ENCODE measurements at regions not wholly inside any gene's neighbourhood (a gene's known extent, or its start where the extent isn't known, plus 50 kb on each side); places are given as distances from the start of the nearest gene placed in this dataset.
A peak's percentile ranks its signal among the peaks of the same experiment; 100 is the strongest.
"Not testable (repeated sequence)": the region's sequence is repeated elsewhere in the genome, so short reads cannot be mapped to it uniquely, and the experiment has no call there.

DNA sequence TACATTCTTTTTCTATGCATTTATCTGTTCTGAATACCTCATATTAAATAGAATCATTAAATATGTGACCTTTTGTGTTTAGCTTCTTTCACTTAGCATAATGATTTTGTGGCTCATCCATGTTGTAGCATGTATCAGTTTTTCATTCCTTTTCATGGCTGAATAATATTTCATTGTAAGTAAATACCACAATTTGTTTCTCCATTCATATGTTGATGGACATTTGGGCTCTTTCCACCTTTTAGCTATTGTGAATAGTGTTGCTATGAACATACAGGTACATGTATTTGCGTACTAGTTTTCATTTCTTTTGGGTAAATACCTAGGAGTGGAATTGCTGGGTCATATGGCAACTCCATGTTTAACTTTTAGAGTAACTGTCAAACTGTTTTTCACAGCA, 85.1 kb downstream of the GNL3L start:
- ATAC-seq (no peak), DNase-seq (no peak)
- CTCF ChIA-PET: no interaction called here
- Mint-ChIP-seq H3K36me3 (peaks cover 28% of the 10 kb centered on the region), H3K4me1 (no peaks in the 10 kb centered on the region), H3K27me3 (no peaks in the 10 kb centered on the region), H3K4me3 (no peak overlapping the region), H3K27ac (no peak overlapping the region), H3K9me3 (ENCODE audit: low read depth) (peaks cover 2% of the 10 kb centered on the region)

DNA sequence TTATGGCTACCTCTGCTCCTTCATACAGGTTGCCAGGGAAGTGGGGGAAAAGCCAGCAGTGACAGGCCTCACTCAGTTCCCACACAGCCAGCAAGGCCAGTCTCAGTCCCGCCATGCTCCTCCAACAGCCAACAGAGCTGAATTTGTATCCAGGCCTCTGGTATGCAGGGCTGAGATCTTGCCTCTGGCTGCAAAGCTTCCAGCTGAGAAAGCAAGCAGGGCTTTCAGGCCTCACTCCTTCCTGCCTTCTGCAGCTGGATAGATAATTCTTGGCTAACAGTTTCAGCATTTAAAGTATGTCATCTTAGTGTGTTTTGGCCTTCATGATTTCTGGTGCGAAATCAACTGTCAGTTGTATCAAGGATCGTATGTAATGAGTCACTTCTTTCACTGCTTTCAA, 103.6 kb downstream of the GNL3L start:
- DNase-seq (no peak), ATAC-seq (no peak)
- H3K27ac Mint-ChIP-seq: no peak overlapping the region
- peaks cover under 1% of the 10 kb centered on the region for H3K4me1 Mint-ChIP-seq
- no peak overlapping the region for H3K4me3 Mint-ChIP-seq
- H3K27me3 Mint-ChIP-seq: no peaks in the 10 kb centered on the region
- H3K9me3 Mint-ChIP-seq (ENCODE audit: low read depth): peaks cover 4% of the 10 kb centered on the region
- H3K36me3 Mint-ChIP-seq: peaks cover 7% of the 10 kb centered on the region
- CTCF ChIA-PET: no interaction called here

DNA sequence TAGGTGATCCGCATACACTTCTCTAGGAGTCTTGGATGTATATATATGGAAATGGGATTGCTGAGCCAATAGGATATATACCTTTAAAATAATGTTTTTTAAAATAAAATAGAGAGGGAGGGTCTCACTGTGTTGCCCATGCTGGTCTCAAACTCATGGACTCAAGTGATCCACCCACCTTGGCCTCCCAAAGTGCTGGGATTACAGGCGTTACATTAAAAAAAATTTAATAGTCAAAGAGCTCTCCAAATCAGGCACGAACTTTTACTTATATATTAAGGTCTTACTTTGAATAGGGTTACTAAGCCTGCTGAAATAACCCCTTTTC, 109.0 kb downstream of the GNL3L start:
- Mint-ChIP-seq H3K27me3 (no peaks in the 10 kb centered on the region), H3K4me1 (peaks cover 7% of the 10 kb centered on the region), H3K36me3 (peaks cover 10% of the 10 kb centered on the region), H3K27ac (peak overlapping the region; percentile 99), H3K9me3 (ENCODE audit: low read depth) (peaks cover 4% of the 10 kb centered on the region), H3K4me3 (peak overlapping the region; percentile 81)
- DNase-seq (no peak), ATAC-seq (no peak)
- CTCF ChIA-PET: interaction anchor here (0.8 to 1.8 kb wide), 5 partner anchors 110 to 361 kb away, joined by 3 to 5 read pairs (median 3); partner anchors contain the start of gene APEX2

- Mint-ChIP-seq H3K36me3 (peaks cover 10% of the 10 kb centered on the region), H3K9me3 (ENCODE audit: low read depth) (peaks cover 4% of the 10 kb centered on the region), H3K4me3 (peak overlapping the region; percentile 81), H3K27ac (peak overlapping the region; percentile 99), H3K27me3 (no peaks in the 10 kb centered on the region), H3K4me1 (peaks cover 7% of the 10 kb centered on the region)
- CTCF ChIA-PET: interaction anchor here (0.8 to 1.8 kb wide), 5 partner anchors 110 to 361 kb away, joined by 3 to 5 read pairs (median 3); partner anchors contain the start of gene APEX2
- DNase-seq (peak; percentile 97), ATAC-seq (peak; percentile 96)
These were observed 109.5 kb downstream of the GNL3L start for GRCh38 chrX:54639346-54640102.

GRCh38 chrX:54640103-54640690, 110.2 kb downstream of the GNL3L start:
- no peaks in the 10 kb centered on the region for H3K27me3 Mint-ChIP-seq
- H3K27ac Mint-ChIP-seq: peak overlapping the region; percentile 99
- ATAC-seq (no peak), DNase-seq (no peak)
- peaks cover 4% of the 10 kb centered on the region for H3K9me3 Mint-ChIP-seq (ENCODE audit: low read depth)
- H3K4me3 Mint-ChIP-seq: peak overlapping the region; percentile 81
- peaks cover 7% of the 10 kb centered on the region for H3K4me1 Mint-ChIP-seq
- CTCF ChIA-PET: interaction anchor here (0.8 to 1.8 kb wide), 4 partner anchors 111 to 360 kb away, joined by 3 to 5 read pairs (median 4); partner anchors contain the start of gene APEX2
- peaks cover 7% of the 10 kb centered on the region for H3K36me3 Mint-ChIP-seq

DNA sequence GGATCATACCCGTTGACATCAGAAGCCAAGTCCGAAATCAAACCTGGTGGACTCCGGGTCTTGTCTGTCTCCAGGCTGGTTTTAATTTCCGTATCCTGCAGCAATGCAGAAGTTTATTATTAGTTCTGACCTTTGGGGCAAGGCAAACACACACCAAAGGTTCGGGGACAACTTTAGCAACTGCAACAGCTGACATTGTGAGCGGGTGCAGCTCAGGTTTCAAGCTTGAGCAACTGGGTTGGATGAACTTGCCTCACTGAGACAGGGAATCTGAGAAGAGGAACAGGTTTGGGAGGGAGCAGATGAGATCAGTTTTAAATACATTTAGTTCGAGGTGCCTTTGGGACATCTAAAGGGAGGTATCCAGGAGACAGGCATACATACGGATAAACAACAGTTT, 110.7 kb downstream of the GNL3L start:
- Mint-ChIP-seq H3K4me3 (no peak overlapping the region), H3K4me1 (peaks cover 7% of the 10 kb centered on the region), H3K27ac (peak overlapping the region; percentile 99), H3K9me3 (ENCODE audit: low read depth) (peaks cover 2% of the 10 kb centered on the region), H3K36me3 (peaks cover 7% of the 10 kb centered on the region), H3K27me3 (no peaks in the 10 kb centered on the region)
- CTCF ChIA-PET: interaction anchor here (1.8 kb wide), 1 partner anchor 111 kb away, joined by 5 read pairs; no protein-coding TSS in a partner anchor
- DNase-seq: no peak
- ATAC-seq: no peak

- Mint-ChIP-seq H3K4me3 (no peak overlapping the region), H3K36me3 (peaks cover 6% of the 10 kb centered on the region), H3K9me3 (ENCODE audit: low read depth) (no peaks in the 10 kb centered on the region), H3K4me1 (peaks cover 7% of the 10 kb centered on the region), H3K27ac (no peak overlapping the region), H3K27me3 (no peaks in the 10 kb centered on the region)
- CTCF ChIA-PET: no interaction called here
- ATAC-seq: no peak
- no peak for DNase-seq
These were observed 111.5 kb downstream of the GNL3L start for GRCh38 chrX:54641530-54641929.

DNA sequence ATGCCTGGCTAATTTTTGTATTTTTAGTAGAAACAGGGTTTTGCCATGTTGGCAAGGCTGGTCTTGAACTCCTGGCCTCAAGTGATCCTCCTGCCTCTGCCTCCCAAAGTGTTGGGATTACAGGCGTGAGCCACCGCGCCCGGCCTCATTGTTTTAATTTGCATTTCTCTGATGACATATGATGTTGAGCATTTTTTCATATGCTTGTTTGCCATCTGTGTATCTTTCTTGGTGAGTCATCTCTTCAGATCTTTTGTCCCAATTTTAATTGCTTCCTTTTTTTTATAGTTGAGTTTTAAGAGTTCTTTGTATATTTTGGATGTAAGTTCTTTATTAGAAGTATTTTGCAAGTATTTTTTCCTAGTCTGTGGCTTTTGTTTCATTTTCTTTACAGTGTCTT, 117.6 kb downstream of the GNL3L start:
- H3K4me3 Mint-ChIP-seq; H3K27ac Mint-ChIP-seq; H3K36me3 Mint-ChIP-seq; DNase-seq; H3K27me3 Mint-ChIP-seq; H3K4me1 Mint-ChIP-seq; CTCF ChIA-PET; ATAC-seq; H3K9me3 Mint-ChIP-seq (ENCODE audit: low read depth): not testable (repeated sequence)

- ATAC-seq (no peak), DNase-seq (no peak)
- H3K36me3 Mint-ChIP-seq: no peaks in the 10 kb centered on the region
- peaks cover under 1% of the 10 kb centered on the region for H3K27me3 Mint-ChIP-seq
- no peak overlapping the region for H3K27ac Mint-ChIP-seq
- H3K4me3 Mint-ChIP-seq: no peak overlapping the region
- H3K4me1 Mint-ChIP-seq: no peaks in the 10 kb centered on the region
- CTCF ChIA-PET: no interaction called here
- peaks cover 2% of the 10 kb centered on the region for H3K9me3 Mint-ChIP-seq (ENCODE audit: low read depth)
These were observed 129.5 kb downstream of the GNL3L start for GRCh38 chrX:54659547-54659946.

- Mint-ChIP-seq H3K4me3 (no peak overlapping the region), H3K9me3 (ENCODE audit: low read depth) (no peaks in the 10 kb centered on the region), H3K27me3 (peaks cover 4% of the 10 kb centered on the region), H3K4me1 (no peaks in the 10 kb centered on the region), H3K36me3 (no peaks in the 10 kb centered on the region), H3K27ac (no peak overlapping the region)
- DNase-seq (no peak), ATAC-seq (no peak)
- CTCF ChIA-PET: no interaction called here
These were observed 122.3 kb downstream of the ITIH6 start for GRCh38 chrX:54675762-54676161.

DNA sequence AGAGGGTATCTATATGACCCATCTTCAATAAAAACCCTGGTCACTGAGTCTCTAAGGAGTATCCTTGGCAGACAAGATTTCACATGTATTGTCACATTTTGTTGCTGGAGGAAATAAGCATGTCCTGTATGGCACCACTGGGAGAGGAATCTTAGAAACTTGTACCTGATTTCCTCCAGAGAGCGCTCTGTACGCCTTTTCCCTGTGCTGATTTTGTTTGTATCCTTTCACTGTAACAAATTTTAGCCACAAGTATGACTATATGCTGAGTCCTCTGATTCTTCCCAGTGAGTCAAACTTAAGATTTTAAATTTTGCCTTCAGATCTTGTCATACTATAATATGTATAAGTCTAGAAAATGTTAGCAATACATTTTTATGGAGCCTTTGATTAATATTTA, 102.8 kb downstream of the ITIH6 start:
- no peaks in the 10 kb centered on the region for H3K4me1 Mint-ChIP-seq
- CTCF ChIA-PET: no interaction called here
- no peak overlapping the region for H3K4me3 Mint-ChIP-seq
- DNase-seq (no peak), ATAC-seq (no peak)
- no peak overlapping the region for H3K27ac Mint-ChIP-seq
- no peaks in the 10 kb centered on the region for H3K9me3 Mint-ChIP-seq (ENCODE audit: low read depth)
- no peaks in the 10 kb centered on the region for H3K36me3 Mint-ChIP-seq
- peaks cover 3% of the 10 kb centered on the region for H3K27me3 Mint-ChIP-seq

DNA sequence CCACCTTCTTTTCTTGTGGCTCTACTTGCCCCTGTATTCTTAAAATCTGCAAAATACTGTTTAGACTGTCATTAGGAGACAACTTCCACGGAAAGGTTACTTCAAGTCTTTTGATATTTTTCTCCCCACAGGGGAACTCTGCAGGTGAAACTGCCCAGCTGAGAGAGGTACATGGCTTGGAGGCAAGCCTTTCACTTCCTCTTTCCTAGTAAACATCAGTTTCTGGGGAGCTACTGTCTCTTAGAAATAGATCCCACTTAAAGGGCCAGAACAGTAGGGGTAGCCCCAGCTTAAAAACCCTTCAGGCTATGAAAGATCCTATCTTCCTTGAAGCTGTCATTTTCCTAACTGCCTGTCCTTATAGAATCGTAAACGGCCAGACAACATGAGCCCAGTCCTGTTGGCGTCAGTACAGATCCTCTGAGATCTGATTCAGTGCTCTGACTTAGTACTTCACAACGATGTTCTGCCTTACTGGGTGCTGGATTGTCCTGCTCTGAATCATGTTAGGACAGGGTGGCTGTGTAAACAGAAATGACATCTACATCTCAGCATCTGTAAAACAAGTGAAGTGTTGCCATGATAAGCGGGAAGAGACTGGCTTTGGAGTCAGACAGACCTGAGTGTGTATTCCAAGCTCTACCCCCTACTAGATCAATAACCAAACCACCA, 102.1 kb downstream of the ITIH6 start:
- no peak overlapping the region for H3K4me3 Mint-ChIP-seq
- H3K27me3 Mint-ChIP-seq: peaks cover 7% of the 10 kb centered on the region
- H3K4me1 Mint-ChIP-seq: no peaks in the 10 kb centered on the region
- CTCF ChIA-PET: no interaction called here
- no peaks in the 10 kb centered on the region for H3K36me3 Mint-ChIP-seq
- ATAC-seq (no peak), DNase-seq (no peak)
- H3K9me3 Mint-ChIP-seq (ENCODE audit: low read depth): no peaks in the 10 kb centered on the region
- no peak overlapping the region for H3K27ac Mint-ChIP-seq

Measured in activated CD8-positive, alpha-beta memory T cell treated with anti-CD3 and anti-CD28 coated beads, Interleukin-2, amount 10 ng/mL, durations not matched to agents 7 days and 5 days (primary cell).